SH-SY5Y (cell line): ENCODE measurements at regions not wholly inside any gene's neighbourhood (a gene's known extent, or its start where the extent isn't known, plus 50 kb on each side); places are given as distances from the start of the nearest gene placed in this dataset.

Experiments
- GATA2 ChIP-seq: IDR thresholded peaks from 2 replicates; pipeline ENCODE4 v1.6.1; 2011; ENCODE audit warnings: mild to moderate bottlenecking, low read depth, low read length
- GATA3 ChIP-seq: IDR thresholded peaks from 2 replicates; pipeline ENCODE4 v1.6.1; 2011; ENCODE audit warnings: low read depth, mild to moderate bottlenecking, low read length, moderate library complexity

DNA sequence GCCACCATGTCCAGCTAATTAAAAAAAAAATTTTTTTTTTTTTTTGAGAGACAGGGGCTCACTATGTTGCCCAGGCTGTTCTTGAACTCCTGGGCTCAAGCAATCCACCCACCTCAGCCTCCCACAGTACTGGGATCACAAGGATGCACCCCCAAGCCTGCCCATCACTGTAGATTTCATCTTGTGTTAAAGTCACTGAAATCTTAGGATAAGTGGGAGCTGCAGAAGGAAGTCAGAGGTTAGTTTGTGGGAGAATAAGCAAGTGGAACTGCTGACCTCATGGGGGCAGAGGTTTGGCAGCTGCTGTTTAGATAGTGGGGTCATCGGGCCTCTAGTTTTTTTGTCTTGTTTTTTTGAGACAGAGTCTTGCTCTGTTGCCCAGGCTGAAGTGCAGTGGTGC is 59.7 kb upstream of the MAX start:
- TF ChIP-seq GATA2: no peak
- no peak for TF ChIP-seq GATA3
